Mesenchymal stem cell (in vitro differentiated cells and primary cell): ENCODE measurements at regions not wholly inside any gene's neighbourhood (a gene's known extent, or its start where the extent isn't known, plus 50 kb on each side); places are given as distances from the start of the nearest gene placed in this dataset.
"Not testable (repeated sequence)": the region's sequence is repeated elsewhere in the genome, so short reads cannot be mapped to it uniquely, and the experiment has no call there.

Experiments used
- DNase-seq: peaks from one replicate; pipeline ENCODE4 v3.0.0-alpha.2; 2013
- H2AFZ ChIP-seq: one replicate; pipeline ENCODE4 v1.6.1; 2013; ENCODE audit warnings: low read depth, mild to moderate bottlenecking, control low read depth, inconsistent platforms, low read length, moderate library complexity
- H2AK5ac ChIP-seq: 2 replicates; pipeline ENCODE4 v1.6.1; 2013; ENCODE audit warnings: low read length, moderate library complexity, mild to moderate bottlenecking, inconsistent platforms; ENCODE audit not compliant: severe bottlenecking
- H2BK120ac ChIP-seq: one replicate; pipeline ENCODE4 v1.6.1; 2013; ENCODE audit warnings: low read depth, mild to moderate bottlenecking, inconsistent platforms, low read length, moderate library complexity
- H2BK12ac ChIP-seq, 2 experiments: one replicate each; pipeline ENCODE4 v1.6.1; 2013; ENCODE audit warnings: inconsistent platforms in 2 of 2, low read length in 2 of 2, mild to moderate bottlenecking in 2 of 2, moderate library complexity in 2 of 2, control low read depth in 1 of 2
- H2BK15ac ChIP-seq: one replicate; pipeline ENCODE4 v1.6.1; 2013; ENCODE audit warnings: mild to moderate bottlenecking, low read depth, inconsistent platforms; ENCODE audit not compliant: poor library complexity, severe bottlenecking
- H2BK5ac ChIP-seq: 2 replicates; pipeline ENCODE4 v1.6.1; 2013; ENCODE audit warnings: low read depth, mild to moderate bottlenecking, low read length, control low read depth, inconsistent platforms; ENCODE audit not compliant: poor library complexity, severe bottlenecking
- H3K14ac ChIP-seq, 2 experiments: one replicate each; pipeline ENCODE4 v1.6.1; 2013; ENCODE audit warnings: inconsistent platforms in 2 of 2, low read length in 2 of 2, control low read depth in 1 of 2, mild to moderate bottlenecking in 1 of 2, moderate library complexity in 1 of 2
- H3K18ac ChIP-seq, 2 experiments: one replicate each; pipeline ENCODE4 v1.6.1; 2013; ENCODE audit warnings: inconsistent platforms in 2 of 2, low read length in 2 of 2, control low read depth in 1 of 2, low read depth in 1 of 2, mild to moderate bottlenecking in 1 of 2
- H3K23ac ChIP-seq, 2 experiments: one replicate each; pipeline ENCODE4 v1.6.1; 2013; ENCODE audit warnings: inconsistent platforms in 2 of 2, low read length in 2 of 2, mild to moderate bottlenecking in 2 of 2, moderate library complexity in 2 of 2, control low read depth in 1 of 2
- H3K27ac ChIP-seq: 2 replicates; pipeline ENCODE4 v1.5.1; 2013; ENCODE audit warnings: mild to moderate bottlenecking, moderate library complexity, low read length, control low read depth, inconsistent platforms; ENCODE audit not compliant: poor library complexity, severe bottlenecking
- H3K27me3 ChIP-seq, 2 experiments: 2 replicates each; pipeline versions ENCODE4 v1.6.1 to v1.7.0; 2013; ENCODE audit warnings: low read length in 2 of 2, mild to moderate bottlenecking in 2 of 2, moderate library complexity in 2 of 2, control low read depth in 1 of 2, inconsistent platforms in 1 of 2; ENCODE audit not compliant: control insufficient read depth in 1 of 2, insufficient read depth in 1 of 2
- H3K36me3 ChIP-seq, 2 experiments: 2 replicates each; pipeline versions ENCODE4 v1.6.1 to v1.7.0; 2013; ENCODE audit warnings: low read length in 2 of 2, control low read depth in 1 of 2, inconsistent platforms in 1 of 2, low read depth in 1 of 2, mild to moderate bottlenecking in 1 of 2; ENCODE audit not compliant: insufficient read depth in 2 of 2, control insufficient read depth in 1 of 2
- H3K4ac ChIP-seq, 2 experiments: one replicate each; pipeline ENCODE4 v1.6.1; 2013; ENCODE audit warnings: inconsistent platforms in 2 of 2, low read length in 2 of 2, mild to moderate bottlenecking in 2 of 2, moderate library complexity in 2 of 2, control low read depth in 1 of 2, low read depth in 1 of 2
- H3K4me1 ChIP-seq: 2 replicates; pipeline ENCODE4 v1.6.1; 2013; ENCODE audit warnings: low read depth, low read length, control low read depth; ENCODE audit not compliant: control insufficient read depth, insufficient read depth
- H3K4me2 ChIP-seq: 2 replicates; pipeline ENCODE4 v1.6.1; 2013; ENCODE audit warnings: low read length, mild to moderate bottlenecking, inconsistent platforms; ENCODE audit not compliant: poor library complexity, severe bottlenecking
- H3K4me3 ChIP-seq, 2 experiments: 2 replicates each; pipeline versions ENCODE4 v1.5.1 to v1.7.0; 2013; ENCODE audit warnings: low read length in 2 of 2, mild to moderate bottlenecking in 2 of 2, control low read depth in 1 of 2, low read depth in 1 of 2; ENCODE audit not compliant: insufficient read depth in 1 of 2
- H3K79me1 ChIP-seq: replicated peaks from 2 replicates; pipeline ENCODE4 v1.6.1; 2013; ENCODE audit warnings: mild to moderate bottlenecking, control low read depth, low read length, inconsistent platforms; ENCODE audit not compliant: poor library complexity, severe bottlenecking
- H3K9ac ChIP-seq: 2 replicates; pipeline ENCODE4 v1.7.0; 2013; ENCODE audit warnings: mild to moderate bottlenecking, low read length, moderate library complexity
- H3K9me3 ChIP-seq: 2 replicates; pipeline ENCODE4 v1.7.0; 2013; ENCODE audit warnings: mild to moderate bottlenecking, low read length; ENCODE audit not compliant: control insufficient read depth
- H4K8ac ChIP-seq: one replicate; pipeline ENCODE4 v1.6.1; 2013; ENCODE audit warnings: inconsistent platforms, mild to moderate bottlenecking, low read length, moderate library complexity
- H4K91ac ChIP-seq: one replicate; pipeline ENCODE4 v1.6.1; 2013; ENCODE audit warnings: mild to moderate bottlenecking, low read length, inconsistent platforms
- WGBS: methylation state at CpG from one replicate; pipeline ENCODE4 v1.1.7; 2013; ENCODE audit warnings: mixed read lengths; 5-methylcytosine and 5-hydroxymethylcytosine counted together

DNA sequence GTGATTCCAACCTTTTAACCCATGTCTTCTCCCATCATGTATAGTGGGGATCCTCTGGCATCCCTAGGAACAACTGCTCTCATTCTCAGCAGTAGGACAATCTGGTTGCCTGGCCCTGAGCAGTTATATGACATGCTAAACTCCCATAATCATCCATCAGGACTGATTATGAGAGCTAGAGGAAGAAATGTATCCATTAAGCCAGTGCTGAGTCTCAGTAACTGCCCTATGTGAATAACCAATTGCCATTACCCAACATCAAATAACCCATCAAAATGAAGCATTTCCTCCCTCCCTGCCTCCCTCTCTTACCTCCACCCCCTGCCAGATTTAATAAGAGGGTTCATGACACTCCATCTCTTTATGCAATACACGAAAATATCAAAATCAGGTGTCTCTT lies 277.6 kb downstream of the NXPE2 start:
- Histone ChIP-seq H3K18ac (no peak overlapping the region), H2BK120ac (no peak overlapping the region), H3K14ac (no peak overlapping the region), H3K4me2 (no peak overlapping the region), H2BK5ac (no peak overlapping the region), H3K9me3 (no peaks in the 10 kb centered on the region), H3K9ac (no peak overlapping the region), H3K4ac (no peak overlapping the region), H4K91ac (no peak overlapping the region), H4K8ac (no peak overlapping the region), H3K27ac (no peak overlapping the region), H2AFZ (no peak overlapping the region), H3K27me3 (peaks cover 0 to 9% of the 10 kb centered on the region in 2 experiments), H2BK12ac (no peak overlapping the region), H3K79me1 (no peaks in the 10 kb centered on the region), H3K23ac (no peak overlapping the region), H2AK5ac (no peak overlapping the region), H3K36me3 (no peaks in the 10 kb centered on the region), H2BK15ac (no peak overlapping the region), H3K4me3 (no peak overlapping the region), H3K4me1 (peaks cover 2% of the 10 kb centered on the region)
- WGBS = 41% methylated on average over 1 of the region's 1 CpG
- no peak for DNase-seq

DNA sequence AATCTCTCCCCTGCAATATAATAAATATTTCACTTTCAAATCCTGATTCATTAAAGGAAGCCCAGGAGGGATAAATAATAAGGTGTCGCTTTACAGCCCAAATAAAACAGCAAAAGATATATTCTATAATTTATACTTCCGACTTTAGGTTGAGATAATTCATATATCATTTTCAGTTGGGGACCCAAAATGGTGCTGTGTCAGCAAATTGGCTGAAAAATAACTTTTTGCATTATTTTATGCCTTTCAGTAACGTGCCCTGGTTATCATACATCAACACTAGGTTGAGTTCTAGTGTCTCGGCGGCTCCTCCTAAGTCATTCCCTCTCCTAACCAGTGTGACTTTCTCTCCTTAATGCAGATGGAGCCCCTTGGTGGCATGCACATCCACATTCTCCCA lies 278.2 kb downstream of the NXPE2 start:
- no peaks in the 10 kb centered on the region for H3K79me1 ChIP-seq
- H2BK12ac ChIP-seq = no peak overlapping the region
- no peak overlapping the region for H3K18ac ChIP-seq
- no peak overlapping the region for H2AFZ ChIP-seq
- no peak overlapping the region for H3K23ac ChIP-seq
- H3K4me1 ChIP-seq = peaks cover 2% of the 10 kb centered on the region
- no peak for DNase-seq
- no peak overlapping the region for H3K4me2 ChIP-seq
- H2AK5ac ChIP-seq = no peak overlapping the region
- H4K8ac ChIP-seq = no peak overlapping the region
- H2BK120ac ChIP-seq = no peak overlapping the region
- H3K9ac ChIP-seq = no peak overlapping the region
- no peak overlapping the region for H4K91ac ChIP-seq
- H3K9me3 ChIP-seq = no peaks in the 10 kb centered on the region
- H2BK15ac ChIP-seq = no peak overlapping the region
- H2BK5ac ChIP-seq = no peak overlapping the region
- no peak overlapping the region for H3K4ac ChIP-seq
- H3K27ac ChIP-seq = no peak overlapping the region
- H3K27me3 ChIP-seq = peaks cover 0 to 9% of the 10 kb centered on the region in 2 experiments
- no peaks in the 10 kb centered on the region for H3K36me3 ChIP-seq
- no peak overlapping the region for H3K4me3 ChIP-seq
- H3K14ac ChIP-seq = no peak overlapping the region
- 78% methylated on average over 3 of the region's 5 CpGs for WGBS

DNA sequence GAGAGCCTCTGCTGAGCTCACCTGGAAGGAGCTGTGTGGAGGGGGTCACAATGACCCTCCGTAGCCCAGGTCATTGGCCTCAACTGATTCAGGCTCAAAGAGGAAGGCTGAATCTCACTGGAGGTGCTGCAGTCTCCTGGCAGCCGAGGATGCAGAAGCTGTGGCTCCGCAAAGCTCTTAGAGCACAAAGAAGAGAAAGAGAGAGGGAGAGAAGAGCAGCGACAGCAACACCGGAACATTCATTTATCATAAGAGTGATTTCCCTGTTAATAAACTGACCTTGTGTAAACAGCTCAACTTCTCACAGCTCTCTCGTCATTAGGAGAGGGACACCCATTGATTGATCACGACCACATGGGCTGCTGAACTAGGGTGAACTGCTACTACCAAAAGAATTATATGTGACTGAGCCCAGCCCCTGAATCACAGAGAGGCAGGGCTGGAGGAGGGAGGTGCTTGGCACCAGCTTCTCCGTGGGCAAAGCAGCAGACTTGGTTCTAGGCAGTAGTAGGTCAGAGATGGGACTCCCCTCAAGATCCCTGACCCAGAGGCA lies 281.7 kb downstream of the NXPE2 start:
- no peak overlapping the region for H3K9ac ChIP-seq
- H2BK120ac ChIP-seq = no peak overlapping the region
- H3K79me1 ChIP-seq = no peaks in the 10 kb centered on the region
- H3K27me3 ChIP-seq = peaks cover 0 to 9% of the 10 kb centered on the region in 2 experiments
- H3K4me1 ChIP-seq = peaks cover 2% of the 10 kb centered on the region
- H3K14ac ChIP-seq = peak overlapping the region in 1 of 2 experiments; percentile 28
- H3K23ac ChIP-seq = no peak overlapping the region
- H3K4me2 ChIP-seq = no peak overlapping the region
- H2BK15ac ChIP-seq = no peak overlapping the region
- no peak overlapping the region for H4K8ac ChIP-seq
- H2BK5ac ChIP-seq = no peak overlapping the region
- no peak overlapping the region for H4K91ac ChIP-seq
- no peak overlapping the region for H2AK5ac ChIP-seq
- H2BK12ac ChIP-seq = no peak overlapping the region
- WGBS = 73% methylated on average over 8 of the region's 8 CpGs
- no peak overlapping the region for H2AFZ ChIP-seq
- H3K4me3 ChIP-seq = no peak overlapping the region
- H3K4ac ChIP-seq = no peak overlapping the region
- no peak overlapping the region for H3K18ac ChIP-seq
- H3K36me3 ChIP-seq = no peaks in the 10 kb centered on the region
- H3K27ac ChIP-seq = no peak overlapping the region
- no peak for DNase-seq
- no peaks in the 10 kb centered on the region for H3K9me3 ChIP-seq

DNA sequence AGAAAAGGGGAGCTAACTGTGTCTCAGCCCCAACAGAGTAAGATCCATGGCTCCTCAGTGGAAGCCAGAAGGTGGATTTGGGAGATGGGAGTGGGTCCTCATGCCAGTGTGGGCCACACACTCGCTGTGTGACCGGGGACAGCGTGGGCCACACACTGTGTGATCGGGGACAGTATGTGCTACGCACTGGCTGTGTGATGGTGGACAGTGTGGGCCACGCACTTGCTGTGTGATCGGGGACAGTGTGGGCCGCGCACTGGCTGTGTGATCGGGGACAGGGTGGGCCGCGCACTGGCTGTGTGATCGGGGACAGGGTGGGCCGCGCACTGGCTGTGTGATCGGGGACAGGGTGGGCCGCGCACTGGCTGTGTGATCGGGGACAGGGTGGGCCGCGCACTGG lies 282.5 kb downstream of the NXPE2 start:
- not testable (repeated sequence) for H2BK5ac ChIP-seq, H2AFZ ChIP-seq, H3K4me3 ChIP-seq, H4K91ac ChIP-seq, H3K9me3 ChIP-seq, H3K18ac ChIP-seq, H3K4me1 ChIP-seq, H3K4me2 ChIP-seq, H3K14ac ChIP-seq, H2BK15ac ChIP-seq, H3K27me3 ChIP-seq, H2AK5ac ChIP-seq, H2BK120ac ChIP-seq, H2BK12ac ChIP-seq, H3K4ac ChIP-seq, H3K27ac ChIP-seq, H3K36me3 ChIP-seq, DNase-seq, H4K8ac ChIP-seq, H3K79me1 ChIP-seq, H3K23ac ChIP-seq, H3K9ac ChIP-seq
- WGBS = 93% methylated on average over 10 of the region's 21 CpGs
